Thymus (tissue), 11 donors: ENCODE measurements at regions not wholly inside any gene's neighbourhood (a gene's known extent, or its start where the extent isn't known, plus 50 kb on each side); places are given as distances from the start of the nearest gene placed in this dataset.

Experiments used
- DNase-seq, 9 donors: peaks; one replicate each; pipeline ENCODE4 v3.0.0-alpha.2; 2013; ENCODE audit warnings: low spot score in 9 of 9, low read depth in 6 of 9, missing footprints in 1 of 9
- H3K27ac ChIP-seq, 2 donors: one replicate each; pipeline ENCODE4 v1.5.1; 2013; ENCODE audit warnings: control low read depth in 1 of 2, low read depth in 1 of 2, low read length in 1 of 2, mild to moderate bottlenecking in 1 of 2, moderate library complexity in 1 of 2
- H3K27me3 ChIP-seq, 2 donors: one replicate each; pipeline ENCODE4 v1.5.1; 2013; ENCODE audit warnings: low read length in 1 of 2; ENCODE audit not compliant: control insufficient read depth in 2 of 2, insufficient read depth in 1 of 2
- H3K36me3 ChIP-seq, 2 donors: one replicate each; pipeline ENCODE4 v1.5.1; 2013; ENCODE audit warnings: low read length in 1 of 2, mild to moderate bottlenecking in 1 of 2, moderate library complexity in 1 of 2; ENCODE audit not compliant: control insufficient read depth in 2 of 2, insufficient read depth in 2 of 2
- H3K4me1 ChIP-seq, 2 donors: one replicate each; pipeline ENCODE4 v1.5.1; 2013; ENCODE audit warnings: low read length in 2 of 2; ENCODE audit not compliant: control insufficient read depth in 2 of 2, insufficient read depth in 2 of 2
- H3K4me3 ChIP-seq, 2 donors: one replicate each; pipeline ENCODE4 v1.5.1; 2013; ENCODE audit warnings: low read length in 2 of 2, control low read depth in 1 of 2, mild to moderate bottlenecking in 1 of 2
- H3K9me3 ChIP-seq, 2 donors: one replicate each; pipeline ENCODE4 v1.5.1; 2013; ENCODE audit warnings: low read length in 1 of 2, mild to moderate bottlenecking in 1 of 2; ENCODE audit not compliant: control insufficient read depth in 2 of 2, insufficient read depth in 1 of 2
- WGBS: extraction: QIAGEN DNeasy Blood & Tissue Kit; methylation state at CpG from one replicate; pipeline ENCODE4 v1.1.7; 2013; 5-methylcytosine and 5-hydroxymethylcytosine counted together
- donor health status: healthy.

GRCh38 chr4:137310166-137310565, 222.1 kb downstream of the PCDH18 start:
- H3K4me3 ChIP-seq = no peak overlapping the region
- no peaks in the 10 kb centered on the region for H3K9me3 ChIP-seq
- H3K36me3 ChIP-seq = no peaks in the 10 kb centered on the region
- DNase-seq = no peak
- H3K4me1 ChIP-seq = no peaks in the 10 kb centered on the region
- no peaks in the 10 kb centered on the region for H3K27me3 ChIP-seq
- H3K27ac ChIP-seq = no peak overlapping the region

GRCh38 chr4:137309424-137309823, 222.9 kb downstream of the PCDH18 start:
- no peaks in the 10 kb centered on the region for H3K36me3 ChIP-seq
- H3K4me1 ChIP-seq = no peaks in the 10 kb centered on the region
- no peak overlapping the region for H3K27ac ChIP-seq
- no peak overlapping the region for H3K4me3 ChIP-seq
- WGBS = 93% methylated on average over 1 of the region's 1 CpG
- H3K27me3 ChIP-seq = no peaks in the 10 kb centered on the region
- H3K9me3 ChIP-seq = no peaks in the 10 kb centered on the region
- DNase-seq = no peak

DNA sequence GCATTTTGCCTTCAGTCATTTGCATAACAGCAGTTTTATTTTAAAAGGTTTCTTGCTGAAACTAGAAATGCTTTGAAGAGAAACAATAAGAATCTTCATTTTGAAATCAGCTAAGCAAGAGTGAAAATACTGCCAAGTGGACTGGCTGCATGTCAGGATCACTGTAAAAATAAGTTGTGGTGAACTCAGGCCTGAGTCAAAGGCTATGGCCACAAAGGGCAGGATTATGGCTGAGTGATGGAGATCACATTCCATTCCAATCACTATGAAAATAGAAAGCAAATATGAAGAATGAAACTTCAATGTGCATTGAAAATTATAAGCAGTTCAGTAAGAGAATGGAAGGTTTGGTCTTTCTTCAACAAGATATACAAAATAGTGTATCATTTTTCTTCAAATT, 224.5 kb downstream of the PCDH18 start:
- no peak for DNase-seq
- Histone ChIP-seq H3K27ac (no peak overlapping the region), H3K4me3 (no peak overlapping the region), H3K9me3 (no peaks in the 10 kb centered on the region), H3K36me3 (no peaks in the 10 kb centered on the region), H3K27me3 (no peaks in the 10 kb centered on the region), H3K4me1 (no peaks in the 10 kb centered on the region)

DNA sequence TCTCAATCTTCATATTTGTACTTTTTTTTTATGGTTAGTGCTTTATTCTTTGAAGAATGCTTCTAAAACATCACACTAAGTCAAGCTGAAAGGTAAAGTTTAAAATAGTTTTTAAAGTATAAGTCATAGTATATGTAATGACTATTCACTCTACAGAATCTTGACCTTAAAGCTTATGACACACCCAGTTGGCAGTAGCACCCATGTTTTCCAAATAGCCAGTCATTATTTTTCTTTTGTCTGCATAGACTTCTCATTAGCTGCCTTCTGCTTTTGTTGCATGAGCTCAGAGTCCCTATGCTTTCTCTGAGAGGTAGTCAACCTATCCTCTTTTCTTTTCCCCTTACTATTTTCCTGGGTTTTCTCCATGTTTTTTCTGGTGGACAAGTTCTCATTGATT, 231.5 kb downstream of the PCDH18 start:
- H3K36me3 ChIP-seq = no peaks in the 10 kb centered on the region
- no peak for DNase-seq
- no peaks in the 10 kb centered on the region for H3K4me1 ChIP-seq
- no peak overlapping the region for H3K27ac ChIP-seq
- no peaks in the 10 kb centered on the region for H3K27me3 ChIP-seq
- no peak overlapping the region for H3K4me3 ChIP-seq
- no peaks in the 10 kb centered on the region for H3K9me3 ChIP-seq

DNA sequence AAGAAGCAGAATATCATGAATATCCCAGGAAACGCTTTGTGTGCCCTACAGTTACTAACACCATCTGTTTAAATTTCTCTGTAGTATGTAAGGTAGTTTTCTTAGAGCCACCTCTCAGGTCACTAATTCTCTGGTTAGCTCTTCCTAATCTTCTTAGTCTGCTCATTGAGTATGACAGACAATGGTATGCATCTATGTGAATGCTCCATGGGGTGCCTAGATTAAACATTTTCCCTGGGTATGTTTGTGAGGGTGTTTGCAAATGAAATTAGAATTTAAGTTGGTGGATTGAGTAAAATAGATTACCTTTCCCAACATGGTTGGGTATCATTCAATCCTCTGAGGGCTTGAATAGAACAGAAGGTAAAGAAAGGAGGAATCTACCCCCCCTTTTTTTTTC, 233.0 kb downstream of the PCDH18 start:
- no peaks in the 10 kb centered on the region for H3K27me3 ChIP-seq
- no peak for DNase-seq
- H3K27ac ChIP-seq = no peak overlapping the region
- 97% methylated on average over 1 of the region's 1 CpG for WGBS
- no peak overlapping the region for H3K4me3 ChIP-seq
- no peaks in the 10 kb centered on the region for H3K4me1 ChIP-seq
- H3K36me3 ChIP-seq = no peaks in the 10 kb centered on the region
- no peaks in the 10 kb centered on the region for H3K9me3 ChIP-seq

- no peak overlapping the region for H3K27ac ChIP-seq
- 97% methylated on average over 1 of the region's 1 CpG for WGBS
Observed at GRCh38 chr4:137293281-137293680, 239.0 kb downstream of the PCDH18 start.

GRCh38 chr4:137283737-137284136, 248.6 kb downstream of the PCDH18 start:
- no peak overlapping the region for H3K4me3 ChIP-seq
- no peaks in the 10 kb centered on the region for H3K9me3 ChIP-seq
- H3K27ac ChIP-seq = no peak overlapping the region
- H3K4me1 ChIP-seq = no peaks in the 10 kb centered on the region
- no peaks in the 10 kb centered on the region for H3K36me3 ChIP-seq
- no peak for DNase-seq
- no peaks in the 10 kb centered on the region for H3K27me3 ChIP-seq

More at GRCh38 chr4:137293281-137293680, 239.0 kb downstream of the PCDH18 start:
- no peak for DNase-seq
- no peaks in the 10 kb centered on the region for H3K4me1 ChIP-seq
- H3K27me3 ChIP-seq = no peaks in the 10 kb centered on the region
- no peaks in the 10 kb centered on the region for H3K36me3 ChIP-seq
- no peaks in the 10 kb centered on the region for H3K9me3 ChIP-seq
- no peak overlapping the region for H3K4me3 ChIP-seq

DNA sequence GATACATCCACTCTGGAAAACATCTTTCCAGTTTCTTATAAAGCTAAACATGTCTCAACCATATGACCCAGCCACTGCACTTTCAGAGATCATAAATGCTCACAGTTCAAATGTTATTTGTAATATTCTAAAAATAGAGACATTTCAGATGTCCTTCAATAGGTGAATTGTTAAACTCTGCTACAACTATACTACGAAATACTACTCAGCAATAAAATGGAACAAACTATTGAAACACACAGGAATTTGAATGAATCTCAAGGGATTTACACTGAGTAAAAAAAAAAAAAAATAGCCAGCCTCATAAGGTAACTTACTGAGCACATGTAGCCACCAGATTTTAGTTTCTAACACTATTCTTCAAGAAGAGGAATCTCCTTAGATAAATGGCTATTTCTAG, 253.9 kb downstream of the PCDH18 start:
- no peak for DNase-seq
- WGBS = 89% methylated on average over 1 of the region's 1 CpG
- Histone ChIP-seq H3K36me3 (no peaks in the 10 kb centered on the region), H3K27ac (no peak overlapping the region), H3K4me1 (no peaks in the 10 kb centered on the region), H3K27me3 (no peaks in the 10 kb centered on the region), H3K9me3 (no peaks in the 10 kb centered on the region), H3K4me3 (no peak overlapping the region)

- no peaks in the 10 kb centered on the region for H3K9me3 ChIP-seq
- H3K4me3 ChIP-seq = no peak overlapping the region
- no peak overlapping the region for H3K27ac ChIP-seq
- DNase-seq = no peak
- H3K27me3 ChIP-seq = no peaks in the 10 kb centered on the region
- H3K4me1 ChIP-seq = no peaks in the 10 kb centered on the region
- no peaks in the 10 kb centered on the region for H3K36me3 ChIP-seq
- WGBS = 94% methylated on average over 1 of the region's 1 CpG
Observed at GRCh38 chr4:137274404-137274803, 257.9 kb downstream of the PCDH18 start.

DNA sequence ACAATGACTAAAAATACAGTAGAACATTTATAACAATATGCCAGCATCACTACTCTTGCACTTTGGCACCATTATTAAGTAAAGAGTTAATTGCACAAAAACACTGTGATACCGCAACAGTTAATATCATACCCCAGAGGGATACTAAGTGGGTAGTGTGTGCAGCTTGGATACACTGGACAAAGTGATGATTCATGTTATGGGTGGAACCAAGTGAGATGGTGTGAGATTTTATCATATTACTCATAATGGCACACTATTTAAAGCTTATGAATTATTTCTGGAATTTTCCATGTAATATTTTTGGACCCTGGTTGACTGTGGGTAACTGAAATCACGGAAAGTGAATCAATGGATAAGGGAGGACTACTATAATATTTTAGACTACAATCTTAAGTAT, 265.3 kb downstream of the PCDH18 start:
- no peaks in the 10 kb centered on the region for H3K4me1 ChIP-seq
- no peak for DNase-seq
- no peaks in the 10 kb centered on the region for H3K27me3 ChIP-seq
- 86% methylated on average over 2 of the region's 2 CpGs for WGBS
- no peaks in the 10 kb centered on the region for H3K36me3 ChIP-seq
- no peak overlapping the region for H3K4me3 ChIP-seq
- H3K9me3 ChIP-seq = no peaks in the 10 kb centered on the region
- no peak overlapping the region for H3K27ac ChIP-seq
